ENCODE measurements at regions not wholly inside any gene's neighbourhood (a gene's known extent, or its start where the extent isn't known, plus 50 kb on each side); places are given as distances from the start of the nearest gene placed in this dataset.

DNA sequence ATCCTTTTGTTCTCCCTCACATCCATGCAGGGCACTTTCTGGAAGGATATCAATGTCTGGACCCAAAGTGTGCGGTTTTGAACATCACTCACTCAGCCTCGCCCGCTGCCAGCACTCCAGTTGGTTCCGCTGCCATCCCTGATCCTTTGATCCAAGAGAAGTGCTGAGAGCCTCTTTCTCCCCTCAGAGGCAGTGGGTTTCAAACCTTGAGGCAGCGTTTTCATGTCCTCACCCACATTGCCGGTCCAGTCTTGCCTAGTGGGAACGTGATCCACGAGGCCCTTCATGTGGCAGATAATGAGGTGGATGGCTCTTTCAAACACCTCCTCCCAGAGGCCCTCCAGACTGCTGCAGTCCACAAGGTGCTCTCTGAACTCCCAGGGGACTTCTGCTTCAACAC is 122.2 kb downstream of the ACTL8 start:
- no peaks in the 10 kb centered on the region for H3K9me3 ChIP-seq (ENCODE audit: control insufficient read depth, low read depth, low read length)
- H3K4me1 ChIP-seq (ENCODE audit: control insufficient read depth, insufficient read depth, low read length): no peaks in the 10 kb centered on the region
- DNase-seq: no peak
- H3K27me3 ChIP-seq (ENCODE audit: control insufficient read depth, insufficient read depth, low read length): no peaks in the 10 kb centered on the region
- H3K36me3 ChIP-seq (ENCODE audit: control insufficient read depth, insufficient read depth, low read length): no peaks in the 10 kb centered on the region
- H3K4me3 ChIP-seq (ENCODE audit: low read length): no peak overlapping the region
- H3K27ac ChIP-seq (ENCODE audit: low read length): no peak overlapping the region
- no CpG with 5 or more reads among the region's 8 CpGs for WGBS (ENCODE audit: insufficient coverage, low lambda C conversion rate)

DNA sequence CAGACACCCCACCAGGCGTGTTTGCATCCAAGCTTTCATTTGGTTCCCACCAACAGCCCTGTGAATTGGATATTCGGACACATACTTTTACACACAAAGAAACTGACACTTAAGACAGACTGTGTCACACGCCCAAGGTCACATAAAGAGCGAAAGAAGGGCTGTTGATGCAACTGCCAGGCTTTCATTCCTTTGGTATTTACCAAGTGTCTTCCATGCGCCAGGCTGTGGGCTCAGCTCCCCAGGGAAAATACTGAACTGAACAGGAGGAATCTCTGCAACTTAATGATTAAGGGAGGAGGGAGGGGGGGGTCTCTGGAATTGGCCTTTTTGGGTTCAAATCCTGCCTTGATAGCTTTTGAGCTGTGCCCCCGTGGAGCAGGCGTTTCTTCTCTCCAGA is 122.8 kb downstream of the ACTL8 start:
- Histone ChIP-seq H3K27me3 (ENCODE audit: control insufficient read depth, insufficient read depth, low read length) (no peaks in the 10 kb centered on the region), H3K4me1 (ENCODE audit: control insufficient read depth, insufficient read depth, low read length) (no peaks in the 10 kb centered on the region), H3K9me3 (ENCODE audit: control insufficient read depth, low read depth, low read length) (no peaks in the 10 kb centered on the region), H3K36me3 (ENCODE audit: control insufficient read depth, insufficient read depth, low read length) (no peaks in the 10 kb centered on the region), H3K27ac (ENCODE audit: low read length) (no peak overlapping the region), H3K4me3 (ENCODE audit: low read length) (no peak overlapping the region)
- no peak for DNase-seq
- no CpG with 5 or more reads among the region's 7 CpGs for WGBS (ENCODE audit: insufficient coverage, low lambda C conversion rate)

DNA sequence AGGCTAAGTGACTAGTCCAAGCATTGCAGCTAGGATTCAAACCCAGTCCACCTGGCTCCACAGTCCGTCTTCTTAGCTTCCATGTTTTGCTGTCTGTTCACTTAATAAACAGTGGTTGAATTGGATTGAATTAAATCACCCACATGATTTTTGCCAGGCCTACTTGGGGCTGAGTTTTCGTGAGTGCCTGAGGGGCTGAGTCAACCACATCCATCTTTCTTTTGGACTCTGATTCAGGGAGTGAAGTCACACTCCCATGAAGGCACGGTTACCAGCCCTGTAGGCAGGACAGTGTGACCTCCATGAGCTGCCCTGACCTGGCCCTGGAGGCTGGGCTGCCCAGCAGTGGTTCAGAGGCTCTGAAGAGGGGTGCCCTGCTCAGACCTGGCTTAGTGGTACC is 123.7 kb downstream of the ACTL8 start:
- Histone ChIP-seq H3K27ac (ENCODE audit: low read length) (no peak overlapping the region), H3K4me3 (ENCODE audit: low read length) (no peak overlapping the region), H3K36me3 (ENCODE audit: control insufficient read depth, insufficient read depth, low read length) (no peaks in the 10 kb centered on the region), H3K27me3 (ENCODE audit: control insufficient read depth, insufficient read depth, low read length) (no peaks in the 10 kb centered on the region), H3K4me1 (ENCODE audit: control insufficient read depth, insufficient read depth, low read length) (no peaks in the 10 kb centered on the region), H3K9me3 (ENCODE audit: control insufficient read depth, low read depth, low read length) (no peaks in the 10 kb centered on the region)
- no CpG with 5 or more reads among the region's 3 CpGs for WGBS (ENCODE audit: insufficient coverage, low lambda C conversion rate)
- no peak for DNase-seq

DNA sequence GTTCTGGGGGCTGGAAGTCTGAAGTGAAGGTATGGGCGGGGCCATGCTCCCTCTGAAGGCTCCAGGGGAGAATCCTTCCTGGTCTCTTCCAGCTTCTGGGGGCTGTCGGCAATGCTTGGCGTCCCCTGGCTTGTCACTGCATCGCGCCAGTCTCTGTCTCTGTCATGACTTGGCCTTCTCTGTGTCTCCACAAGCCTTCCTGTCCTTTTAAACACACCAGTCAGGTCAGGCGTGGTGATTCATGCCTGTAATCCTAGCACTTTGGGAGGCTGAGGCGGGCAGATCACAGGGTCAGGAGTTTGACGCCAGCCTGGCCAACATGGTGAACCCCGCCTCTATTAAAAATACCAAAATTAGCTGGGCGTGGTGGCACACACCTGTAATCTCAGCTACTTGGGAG is 125.3 kb downstream of the ACTL8 start:
- DNase-seq: no peak
- Histone ChIP-seq H3K4me1 (ENCODE audit: control insufficient read depth, insufficient read depth, low read length) (no peaks in the 10 kb centered on the region), H3K27ac (ENCODE audit: low read length) (no peak overlapping the region), H3K4me3 (ENCODE audit: low read length) (no peak overlapping the region), H3K36me3 (ENCODE audit: control insufficient read depth, insufficient read depth, low read length) (no peaks in the 10 kb centered on the region), H3K27me3 (ENCODE audit: control insufficient read depth, insufficient read depth, low read length) (no peaks in the 10 kb centered on the region), H3K9me3 (ENCODE audit: control insufficient read depth, low read depth, low read length) (no peaks in the 10 kb centered on the region)
- no CpG with 5 or more reads among the region's 10 CpGs for WGBS (ENCODE audit: insufficient coverage, low lambda C conversion rate)

DNA sequence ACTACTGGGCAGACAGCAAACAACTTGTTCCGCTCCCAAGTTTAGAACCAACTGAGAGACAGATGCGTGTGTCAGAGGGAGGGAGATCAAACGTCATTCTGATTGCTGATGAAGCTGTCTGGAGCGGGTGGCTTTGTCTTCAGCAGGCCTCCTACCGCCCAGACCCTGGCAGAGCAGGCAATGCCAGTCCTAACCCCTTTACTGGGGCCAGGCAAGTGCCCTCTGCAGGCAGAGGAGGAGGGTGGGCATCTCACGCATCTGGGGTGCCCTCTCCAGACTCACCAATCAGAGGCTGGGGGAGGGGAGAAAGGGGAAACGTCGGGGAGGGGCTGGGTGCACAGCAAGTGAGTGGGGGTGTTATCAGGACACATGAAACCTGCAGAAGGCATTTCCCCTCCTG is 126.6 kb downstream of the ACTL8 start:
- H3K4me1 ChIP-seq (ENCODE audit: control insufficient read depth, insufficient read depth, low read length): no peaks in the 10 kb centered on the region
- H3K27ac ChIP-seq (ENCODE audit: low read length): no peak overlapping the region
- H3K9me3 ChIP-seq (ENCODE audit: control insufficient read depth, low read depth, low read length): no peaks in the 10 kb centered on the region
- peaks cover under 1% of the 10 kb centered on the region for H3K27me3 ChIP-seq (ENCODE audit: control insufficient read depth, insufficient read depth, low read length)
- H3K36me3 ChIP-seq (ENCODE audit: control insufficient read depth, insufficient read depth, low read length): no peaks in the 10 kb centered on the region
- no CpG with 5 or more reads among the region's 8 CpGs for WGBS (ENCODE audit: insufficient coverage, low lambda C conversion rate)
- no peak for DNase-seq
- no peak overlapping the region for H3K4me3 ChIP-seq (ENCODE audit: low read length)

DNA sequence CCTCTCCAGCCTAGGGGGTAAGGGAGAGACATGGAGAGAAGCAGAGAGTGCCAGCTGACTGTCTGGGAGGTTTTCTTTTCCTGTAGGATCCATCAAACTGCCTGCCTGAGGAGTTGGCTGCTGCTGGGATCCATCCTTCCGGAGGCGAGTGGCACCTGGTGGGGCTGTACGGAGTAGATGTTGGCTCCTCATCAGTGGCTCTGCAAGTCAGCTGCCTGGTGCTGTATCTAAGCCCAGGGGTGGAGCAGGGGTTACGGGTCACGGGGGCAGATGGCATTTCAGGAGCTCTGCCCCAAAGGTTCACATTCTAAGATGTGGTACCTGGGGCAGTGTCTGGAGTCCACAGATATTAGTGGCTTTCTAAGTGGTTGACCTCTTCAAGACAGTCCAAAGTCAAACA is 128.0 kb downstream of the ACTL8 start:
- no peaks in the 10 kb centered on the region for H3K9me3 ChIP-seq (ENCODE audit: control insufficient read depth, low read depth, low read length)
- WGBS (ENCODE audit: insufficient coverage, low lambda C conversion rate): no CpG with 5 or more reads among the region's 5 CpGs

DNA sequence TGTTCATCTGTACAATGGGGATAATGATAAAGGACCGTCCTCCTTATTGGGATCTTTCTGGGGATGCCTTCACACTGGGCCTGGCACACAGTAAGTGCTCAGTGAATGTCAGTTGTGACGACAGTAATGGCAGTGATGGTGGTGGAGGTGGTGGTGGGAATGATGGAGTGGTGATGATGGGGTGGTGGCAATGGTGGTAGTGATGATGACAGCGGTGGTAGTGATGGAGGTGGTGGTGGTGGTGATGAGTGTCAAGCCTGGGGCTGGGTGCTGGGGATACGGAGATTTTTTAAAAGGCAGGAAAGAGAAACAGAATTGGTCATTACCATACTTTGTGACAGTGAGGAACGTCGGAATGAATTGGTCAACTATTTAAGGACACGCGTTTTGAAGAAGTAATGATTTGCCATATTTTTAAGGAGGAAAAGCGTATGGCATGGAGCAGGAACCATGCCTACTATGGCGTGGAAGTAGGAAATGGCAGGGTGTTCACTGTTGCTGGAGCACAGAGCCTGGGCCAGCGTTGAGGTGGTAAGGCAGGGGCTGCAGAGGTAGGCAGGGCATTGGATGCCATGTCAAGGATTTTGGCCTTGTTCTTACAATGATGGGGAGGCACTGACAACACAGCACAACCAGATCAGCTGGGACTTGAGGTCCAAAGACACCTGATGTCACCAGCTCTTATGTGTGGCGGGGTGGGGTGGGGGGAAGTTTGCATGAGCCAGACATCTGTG is 128.7 kb downstream of the ACTL8 start:
- WGBS (ENCODE audit: insufficient coverage, low lambda C conversion rate): 89% methylated on average over 5 of the region's 12 CpGs

More for the DNA sequence above, 128.0 kb downstream of the ACTL8 start:
- no peak overlapping the region for H3K4me3 ChIP-seq (ENCODE audit: low read length)
- no peak for DNase-seq
- H3K4me1 ChIP-seq (ENCODE audit: control insufficient read depth, insufficient read depth, low read length): no peaks in the 10 kb centered on the region
- peaks cover 4% of the 10 kb centered on the region for H3K27me3 ChIP-seq (ENCODE audit: control insufficient read depth, insufficient read depth, low read length)
- H3K27ac ChIP-seq (ENCODE audit: low read length): no peak overlapping the region
- no peaks in the 10 kb centered on the region for H3K36me3 ChIP-seq (ENCODE audit: control insufficient read depth, insufficient read depth, low read length)

DNA sequence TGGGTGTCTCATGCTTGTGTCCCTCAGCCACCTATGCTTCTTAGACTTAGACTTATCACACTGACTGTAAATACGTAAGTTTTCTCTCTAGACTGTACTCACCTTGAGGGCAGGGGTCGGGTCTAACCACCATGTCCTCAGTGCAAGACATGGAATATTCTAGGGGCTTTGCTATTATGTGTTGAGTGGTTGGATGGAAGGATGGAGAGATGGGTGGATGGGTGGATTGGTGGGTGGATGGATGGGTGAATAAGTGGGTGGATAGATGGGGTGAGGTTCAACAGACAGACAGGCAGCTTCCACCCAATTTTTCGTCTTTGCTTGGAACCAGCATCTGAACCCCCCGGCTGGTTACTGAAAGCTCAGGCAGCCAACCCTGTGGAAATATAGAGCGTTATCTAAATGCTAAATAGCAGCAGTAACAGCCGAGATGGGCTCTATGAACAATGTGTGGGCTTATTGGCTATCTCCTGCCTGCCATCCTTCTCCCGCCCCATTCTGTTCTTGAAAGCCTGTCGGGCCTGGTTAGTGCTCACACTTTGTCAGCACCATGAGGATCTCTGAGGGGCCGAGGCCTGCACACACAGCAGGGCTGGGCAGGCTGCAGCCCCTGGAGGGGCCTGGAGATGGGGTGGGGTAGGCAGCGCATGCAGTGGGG is 130.7 kb downstream of the ACTL8 start:
- H3K27ac ChIP-seq (ENCODE audit: low read length): no peak overlapping the region
- no peaks in the 10 kb centered on the region for H3K9me3 ChIP-seq (ENCODE audit: control insufficient read depth, low read depth, low read length)
- no peaks in the 10 kb centered on the region for H3K4me1 ChIP-seq (ENCODE audit: control insufficient read depth, insufficient read depth, low read length)
- H3K27me3 ChIP-seq (ENCODE audit: control insufficient read depth, insufficient read depth, low read length): peaks cover 4% of the 10 kb centered on the region
- DNase-seq: no peak
- H3K4me3 ChIP-seq (ENCODE audit: low read length): no peak overlapping the region
- no peaks in the 10 kb centered on the region for H3K36me3 ChIP-seq (ENCODE audit: control insufficient read depth, insufficient read depth, low read length)
- WGBS (ENCODE audit: insufficient coverage, low lambda C conversion rate): no CpG with 5 or more reads among the region's 10 CpGs

More for the DNA sequence above, 128.7 kb downstream of the ACTL8 start:
- Histone ChIP-seq H3K9me3 (ENCODE audit: control insufficient read depth, low read depth, low read length) (no peaks in the 10 kb centered on the region), H3K27me3 (ENCODE audit: control insufficient read depth, insufficient read depth, low read length) (peaks cover 4% of the 10 kb centered on the region), H3K27ac (ENCODE audit: low read length) (no peak overlapping the region), H3K4me1 (ENCODE audit: control insufficient read depth, insufficient read depth, low read length) (no peaks in the 10 kb centered on the region), H3K4me3 (ENCODE audit: low read length) (no peak overlapping the region), H3K36me3 (ENCODE audit: control insufficient read depth, insufficient read depth, low read length) (no peaks in the 10 kb centered on the region)
- no peak for DNase-seq

DNA sequence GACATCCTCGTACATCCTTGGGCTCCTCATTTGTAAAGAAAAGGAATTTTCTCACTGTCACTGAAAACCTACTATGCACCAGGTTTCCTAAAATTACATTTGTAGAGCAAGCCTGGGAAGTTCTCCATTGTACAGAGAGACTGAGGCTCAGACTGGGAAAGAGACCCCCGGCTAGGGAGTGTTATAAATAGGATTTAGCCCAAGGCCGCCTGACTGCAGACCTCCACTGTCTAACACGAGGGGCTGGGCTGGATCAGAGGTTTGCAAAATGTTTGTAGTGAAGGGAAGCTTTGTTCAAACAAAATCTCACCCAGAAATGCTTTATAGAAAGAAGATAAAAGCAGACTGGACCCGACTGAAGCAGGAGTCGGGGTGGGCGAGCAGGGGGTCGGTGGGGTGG is 131.3 kb downstream of the ACTL8 start:
- no peak for DNase-seq
- WGBS (ENCODE audit: insufficient coverage, low lambda C conversion rate): no CpG with 5 or more reads among the region's 8 CpGs
- Histone ChIP-seq H3K4me1 (ENCODE audit: control insufficient read depth, insufficient read depth, low read length) (no peaks in the 10 kb centered on the region), H3K4me3 (ENCODE audit: low read length) (no peak overlapping the region), H3K27ac (ENCODE audit: low read length) (no peak overlapping the region), H3K27me3 (ENCODE audit: control insufficient read depth, insufficient read depth, low read length) (peaks cover 4% of the 10 kb centered on the region), H3K36me3 (ENCODE audit: control insufficient read depth, insufficient read depth, low read length) (no peaks in the 10 kb centered on the region), H3K9me3 (ENCODE audit: control insufficient read depth, low read depth, low read length) (no peaks in the 10 kb centered on the region)

DNA sequence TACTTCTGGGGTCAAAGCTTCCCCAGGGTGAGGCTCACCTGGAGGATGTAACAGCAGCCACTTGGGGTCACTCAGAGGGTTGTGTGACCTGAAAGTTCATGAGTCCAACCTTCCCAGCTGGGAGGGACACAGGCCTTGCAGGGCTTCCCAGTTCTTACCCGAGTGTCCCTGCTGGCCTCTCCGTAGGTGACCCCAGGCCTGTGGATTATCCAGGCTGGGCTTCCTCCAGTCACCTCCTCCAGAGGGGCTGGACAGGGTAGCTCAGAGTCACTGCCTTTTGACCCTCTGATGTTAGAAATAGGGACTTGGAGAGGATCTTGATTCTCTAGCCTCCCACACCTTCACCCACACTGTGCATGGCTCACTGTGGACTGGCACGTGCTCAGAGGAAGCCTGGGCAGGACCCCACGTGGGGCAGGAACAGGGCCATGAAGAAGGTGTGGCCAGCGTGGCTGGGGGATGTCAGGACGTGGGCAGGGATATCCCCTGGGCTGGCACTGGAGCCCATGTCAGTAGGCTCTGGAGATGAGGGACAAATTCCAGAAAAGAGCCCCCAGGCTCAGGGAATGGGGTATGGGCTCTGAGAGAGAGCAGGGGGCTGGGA is 131.8 kb downstream of the ACTL8 start:
- no peak overlapping the region for H3K27ac ChIP-seq (ENCODE audit: low read length)
- no peak overlapping the region for H3K4me3 ChIP-seq (ENCODE audit: low read length)
- peaks cover 4% of the 10 kb centered on the region for H3K27me3 ChIP-seq (ENCODE audit: control insufficient read depth, insufficient read depth, low read length)
- no peaks in the 10 kb centered on the region for H3K4me1 ChIP-seq (ENCODE audit: control insufficient read depth, insufficient read depth, low read length)
- H3K9me3 ChIP-seq (ENCODE audit: control insufficient read depth, low read depth, low read length): no peaks in the 10 kb centered on the region
- no peak for DNase-seq
- no peaks in the 10 kb centered on the region for H3K36me3 ChIP-seq (ENCODE audit: control insufficient read depth, insufficient read depth, low read length)
- WGBS (ENCODE audit: insufficient coverage, low lambda C conversion rate): no CpG with 5 or more reads among the region's 6 CpGs

Data from large intestine (tissue), 3 donors.